Smooth muscle cell (in vitro differentiated cells): ENCODE measurements at regions not wholly inside any gene's neighbourhood (a gene's known extent, or its start where the extent isn't known, plus 50 kb on each side); places are given as distances from the start of the nearest gene placed in this dataset.
A peak's percentile ranks its signal among the peaks of the same experiment; 100 is the strongest.

Experiments used
- DNase-seq: peaks from one replicate; lab custom pipeline; 2025; ENCODE audit not compliant: unreplicated experiment; lab: John Stamatoyannopoulos, UW
- H2AFZ ChIP-seq: fragments of 200-600 bp; sonication (generic); 2 replicates; pipeline ENCODE4 v1.6.0; 2016; ENCODE audit warnings: antibody characterized with exemption, low read depth, mild to moderate bottlenecking
- H3F3A ChIP-seq: fragments of 200-600 bp; sonication (generic); 2 replicates; pipeline ENCODE4 v1.6.0; 2017; ENCODE audit warnings: antibody characterized with exemption, low read depth
- H3K27ac ChIP-seq: fragments of 200-600 bp; sonication (generic); 2 replicates; pipeline ENCODE4 v1.5.1; 2016; ENCODE audit warnings: low read depth, mild to moderate bottlenecking
- H3K27me3 ChIP-seq: fragments of 200-600 bp; sonication (generic); 2 replicates; pipeline ENCODE4 v1.6.1; 2016; ENCODE audit warnings: low read depth, mild to moderate bottlenecking
- H3K36me3 ChIP-seq: fragments of 200-600 bp; sonication (generic); 2 replicates; pipeline ENCODE4 v1.5.1; 2016; ENCODE audit warnings: low read depth
- H3K4me1 ChIP-seq: fragments of 200-600 bp; sonication (generic); 2 replicates; pipeline ENCODE4 v1.5.1; 2016; ENCODE audit warnings: low read depth
- H3K4me2 ChIP-seq: fragments of 200-600 bp; sonication (generic); 2 replicates; pipeline ENCODE4 v1.6.0; 2016; ENCODE audit warnings: mild to moderate bottlenecking
- H3K4me3 ChIP-seq: fragments of 200-600 bp; sonication (generic); 2 replicates; pipeline ENCODE4 v1.5.1; 2016; ENCODE audit warnings: mild to moderate bottlenecking
- H3K79me2 ChIP-seq: fragments of 200-600 bp; sonication (generic); 2 replicates; pipeline ENCODE4 v1.6.0; 2016; ENCODE audit warnings: low read depth, mild to moderate bottlenecking
- H3K9ac ChIP-seq: fragments of 200-600 bp; sonication (generic); 2 replicates; pipeline ENCODE4 v1.6.0; 2016; ENCODE audit warnings: low read depth
- H3K9me3 ChIP-seq: fragments of 200-600 bp; sonication (generic); replicated peaks from 2 replicates; pipeline ENCODE4 v1.5.1; 2016; ENCODE audit warnings: low read depth
- H4K20me1 ChIP-seq: fragments of 200-600 bp; sonication (generic); 2 replicates; pipeline ENCODE4 v1.6.0; 2016; ENCODE audit warnings: low read depth
- CTCF ChIP-seq: fragments of 200-600 bp; sonication (generic); IDR thresholded peaks from 2 replicates; pipeline ENCODE4 v1.5.1; 2017; ENCODE audit warnings: borderline replicate concordance, mild to moderate bottlenecking, antibody characterized with exemption; ENCODE audit not compliant: insufficient read depth, poor library complexity, severe bottlenecking
- WGBS: methylation state at CpG from one replicate; pipeline ENCODE4 v1.1.7; 2016; ENCODE audit warnings: low lambda C conversion rate; 5-methylcytosine and 5-hydroxymethylcytosine counted together

- 63% methylated on average over 4 of the region's 4 CpGs for WGBS
- Histone ChIP-seq H3K4me2 (peak overlapping the region; percentile 1), H3K27ac (no peak overlapping the region), H3K9ac (no peak overlapping the region), H3F3A (no peaks in the 10 kb centered on the region), H3K9me3 (no peaks in the 10 kb centered on the region), H3K36me3 (no peaks in the 10 kb centered on the region), H3K79me2 (no peaks in the 10 kb centered on the region), H2AFZ (peak overlapping the region; percentile 0), H3K4me3 (no peak overlapping the region), H3K27me3 (no peaks in the 10 kb centered on the region), H4K20me1 (no peaks in the 10 kb centered on the region), H3K4me1 (no peaks in the 10 kb centered on the region)
- no peak for DNase-seq
- TF ChIP-seq CTCF: no peak
Observed at GRCh38 chr3:34268032-34268709, 469.7 kb downstream of the PDCD6IP start.

- H3K4me3 ChIP-seq: no peak overlapping the region
- no peaks in the 10 kb centered on the region for H3K9me3 ChIP-seq
- H3K4me1 ChIP-seq: no peaks in the 10 kb centered on the region
- H3K4me2 ChIP-seq: no peak overlapping the region
- H3F3A ChIP-seq: no peaks in the 10 kb centered on the region
- no peaks in the 10 kb centered on the region for H3K27me3 ChIP-seq
- no peak overlapping the region for H3K27ac ChIP-seq
- no peak overlapping the region for H2AFZ ChIP-seq
- WGBS: 100% methylated on average over 1 of the region's 2 CpGs
- TF ChIP-seq CTCF: no peak
- H3K36me3 ChIP-seq: no peaks in the 10 kb centered on the region
- H3K9ac ChIP-seq: no peak overlapping the region
- no peaks in the 10 kb centered on the region for H4K20me1 ChIP-seq
- DNase-seq: no peak
- H3K79me2 ChIP-seq: no peaks in the 10 kb centered on the region
Observed at GRCh38 chr3:34275811-34276210, 477.4 kb downstream of the PDCD6IP start.

- no peak for DNase-seq
- no peaks in the 10 kb centered on the region for H3K27me3 ChIP-seq
- H3K79me2 ChIP-seq: no peaks in the 10 kb centered on the region
- H4K20me1 ChIP-seq: no peaks in the 10 kb centered on the region
- H3K4me1 ChIP-seq: no peaks in the 10 kb centered on the region
- TF ChIP-seq CTCF: no peak
- no peak overlapping the region for H3K4me3 ChIP-seq
- H3K4me2 ChIP-seq: no peak overlapping the region
- H3F3A ChIP-seq: no peaks in the 10 kb centered on the region
- no peak overlapping the region for H2AFZ ChIP-seq
- H3K27ac ChIP-seq: no peak overlapping the region
- H3K9ac ChIP-seq: no peak overlapping the region
- H3K36me3 ChIP-seq: no peaks in the 10 kb centered on the region
- H3K9me3 ChIP-seq: no peaks in the 10 kb centered on the region
Observed at GRCh38 chr3:34276342-34276741, 477.9 kb downstream of the PDCD6IP start.

GRCh38 chr3:34277110-34277509, 478.7 kb downstream of the PDCD6IP start:
- WGBS: 70% methylated on average over 2 of the region's 2 CpGs
- H3K79me2 ChIP-seq: no peaks in the 10 kb centered on the region
- no peaks in the 10 kb centered on the region for H4K20me1 ChIP-seq
- no peak overlapping the region for H3K4me2 ChIP-seq
- H3K36me3 ChIP-seq: no peaks in the 10 kb centered on the region
- H3K4me3 ChIP-seq: no peak overlapping the region
- H3K9me3 ChIP-seq: no peaks in the 10 kb centered on the region
- H3K9ac ChIP-seq: no peak overlapping the region
- H3F3A ChIP-seq: no peaks in the 10 kb centered on the region
- no peak for DNase-seq
- no peaks in the 10 kb centered on the region for H3K27me3 ChIP-seq
- no peaks in the 10 kb centered on the region for H3K4me1 ChIP-seq
- no peak overlapping the region for H2AFZ ChIP-seq
- no peak for TF ChIP-seq CTCF
- no peak overlapping the region for H3K27ac ChIP-seq
